Subcutaneous abdominal adipose tissue (tissue), 5 donors: ENCODE measurements at regions not wholly inside any gene's neighbourhood (a gene's known extent, or its start where the extent isn't known, plus 50 kb on each side); places are given as distances from the start of the nearest gene placed in this dataset.

Source experiments
- H3K27ac ChIP-seq: one replicate; pipeline ENCODE4 v1.7.0; 2013; ENCODE audit warnings: low read depth, mild to moderate bottlenecking, inconsistent platforms, low read length, moderate library complexity
- H3K27me3 ChIP-seq, 5 donors: one replicate each; pipeline ENCODE4 v1.7.0; 2013; ENCODE audit warnings: low read length in 5 of 5, inconsistent platforms in 1 of 5; ENCODE audit not compliant: control insufficient read depth in 5 of 5, insufficient read depth in 4 of 5
- H3K36me3 ChIP-seq, 5 donors: one replicate each; pipeline ENCODE4 v1.7.0; 2013; ENCODE audit warnings: low read length in 5 of 5; ENCODE audit not compliant: control insufficient read depth in 5 of 5, insufficient read depth in 5 of 5
- H3K4me1 ChIP-seq, 5 donors: one replicate each; pipeline ENCODE4 v1.7.0; 2013; ENCODE audit warnings: low read length in 5 of 5, mild to moderate bottlenecking in 3 of 5, moderate library complexity in 1 of 5; ENCODE audit not compliant: control insufficient read depth in 5 of 5, insufficient read depth in 5 of 5
- H3K4me3 ChIP-seq, 5 donors: one replicate each; pipeline ENCODE4 v1.7.0; 2013; ENCODE audit warnings: low read length in 5 of 5, low read depth in 1 of 5
- H3K9ac ChIP-seq, 5 donors: one replicate each; pipeline ENCODE4 v1.7.0; 2013; ENCODE audit warnings: low read length in 5 of 5, mild to moderate bottlenecking in 4 of 5, moderate library complexity in 3 of 5
- H3K9me3 ChIP-seq, 5 donors: one replicate each; pipeline ENCODE4 v1.7.0; 2013; ENCODE audit warnings: low read length in 5 of 5; ENCODE audit not compliant: control insufficient read depth in 5 of 5
- donor health status: healthy.
- donor health status: healthy.
- donor health status: healthy.
- donor health status: healthy.
- donor health status: healthy.

GRCh38 chr5:93300945-93301344, 280.1 kb downstream of the NR2F1-AS1 start:
- Histone ChIP-seq H3K4me3 (no peak overlapping the region), H3K27me3 (no peaks in the 10 kb centered on the region), H3K27ac (no peak overlapping the region), H3K4me1 (peaks cover 0 to 7% (median 0%) of the 10 kb centered on the region in 5 donors), H3K9me3 (no peaks in the 10 kb centered on the region), H3K36me3 (no peaks in the 10 kb centered on the region), H3K9ac (no peak overlapping the region)

GRCh38 chr5:93300309-93300923, 280.6 kb downstream of the NR2F1-AS1 start:
- H3K9ac ChIP-seq, result no peak overlapping the region
- no peaks in the 10 kb centered on the region for H3K9me3 ChIP-seq
- no peaks in the 10 kb centered on the region for H3K27me3 ChIP-seq
- no peak overlapping the region for H3K27ac ChIP-seq
- peaks cover 0 to 4% (median 0%) of the 10 kb centered on the region in 5 donors for H3K4me1 ChIP-seq
- no peak overlapping the region for H3K4me3 ChIP-seq
- H3K36me3 ChIP-seq, result no peaks in the 10 kb centered on the region

GRCh38 chr5:93299681-93300308, 281.2 kb downstream of the NR2F1-AS1 start:
- H3K9me3 ChIP-seq, result no peaks in the 10 kb centered on the region
- H3K4me1 ChIP-seq, result peaks cover 0 to 4% (median 0%) of the 10 kb centered on the region in 5 donors
- H3K4me3 ChIP-seq, result no peak overlapping the region
- H3K27ac ChIP-seq, result no peak overlapping the region
- no peaks in the 10 kb centered on the region for H3K27me3 ChIP-seq
- H3K36me3 ChIP-seq, result no peaks in the 10 kb centered on the region
- no peak overlapping the region for H3K9ac ChIP-seq

- Histone ChIP-seq H3K27me3 (no peaks in the 10 kb centered on the region), H3K27ac (no peak overlapping the region), H3K36me3 (no peaks in the 10 kb centered on the region), H3K9ac (no peak overlapping the region), H3K4me3 (no peak overlapping the region), H3K9me3 (no peaks in the 10 kb centered on the region), H3K4me1 (no peaks in the 10 kb centered on the region)
These were observed 283.9 kb downstream of the NR2F1-AS1 start for GRCh38 chr5:93297116-93297515.

GRCh38 chr5:93296338-93296737, 284.7 kb downstream of the NR2F1-AS1 start:
- Histone ChIP-seq H3K9ac (no peak overlapping the region), H3K27ac (no peak overlapping the region), H3K27me3 (no peaks in the 10 kb centered on the region), H3K36me3 (no peaks in the 10 kb centered on the region), H3K9me3 (no peaks in the 10 kb centered on the region), H3K4me1 (no peaks in the 10 kb centered on the region), H3K4me3 (no peak overlapping the region)

GRCh38 chr5:93294996-93295395, 286.0 kb downstream of the NR2F1-AS1 start:
- no peaks in the 10 kb centered on the region for H3K9me3 ChIP-seq
- no peak overlapping the region for H3K9ac ChIP-seq
- H3K27ac ChIP-seq, result no peak overlapping the region

GRCh38 chr5:93294199-93294598, 286.8 kb downstream of the NR2F1-AS1 start:
- H3K4me1 ChIP-seq, result no peaks in the 10 kb centered on the region
- no peaks in the 10 kb centered on the region for H3K9me3 ChIP-seq
- H3K27ac ChIP-seq, result no peak overlapping the region
- H3K9ac ChIP-seq, result no peak overlapping the region
- no peaks in the 10 kb centered on the region for H3K27me3 ChIP-seq
- no peaks in the 10 kb centered on the region for H3K36me3 ChIP-seq
- H3K4me3 ChIP-seq, result no peak overlapping the region

More at GRCh38 chr5:93294996-93295395, 286.0 kb downstream of the NR2F1-AS1 start:
- H3K4me1 ChIP-seq, result no peaks in the 10 kb centered on the region
- no peaks in the 10 kb centered on the region for H3K36me3 ChIP-seq
- H3K27me3 ChIP-seq, result no peaks in the 10 kb centered on the region
- H3K4me3 ChIP-seq, result no peak overlapping the region

GRCh38 chr5:93289942-93290341, 291.1 kb downstream of the NR2F1-AS1 start:
- Histone ChIP-seq H3K9ac (no peak overlapping the region), H3K4me3 (no peak overlapping the region), H3K27me3 (no peaks in the 10 kb centered on the region), H3K27ac (no peak overlapping the region), H3K9me3 (peaks cover 0 to 11% (median 6%) of the 10 kb centered on the region in 5 donors), H3K36me3 (no peaks in the 10 kb centered on the region), H3K4me1 (no peaks in the 10 kb centered on the region)

GRCh38 chr5:93285461-93285860, 295.6 kb downstream of the NR2F1-AS1 start:
- H3K9me3 ChIP-seq, result peaks cover 0 to 11% (median 6%) of the 10 kb centered on the region in 5 donors
- H3K27me3 ChIP-seq, result no peaks in the 10 kb centered on the region
- H3K27ac ChIP-seq, result no peak overlapping the region
- H3K4me3 ChIP-seq, result no peak overlapping the region
- H3K4me1 ChIP-seq, result peaks cover 0 to 9% (median 4%) of the 10 kb centered on the region in 5 donors
- H3K36me3 ChIP-seq, result no peaks in the 10 kb centered on the region
- H3K9ac ChIP-seq, result no peak overlapping the region

- H3K27ac ChIP-seq, result no peak overlapping the region
- no peak overlapping the region for H3K9ac ChIP-seq
- no peak overlapping the region for H3K4me3 ChIP-seq
- H3K27me3 ChIP-seq, result no peaks in the 10 kb centered on the region
- H3K36me3 ChIP-seq, result no peaks in the 10 kb centered on the region
- H3K9me3 ChIP-seq, result peaks cover 0 to 10% (median 6%) of the 10 kb centered on the region in 5 donors
- H3K4me1 ChIP-seq, result peaks cover 0 to 24% (median 14%) of the 10 kb centered on the region in 5 donors
These were observed 298.8 kb downstream of the NR2F1-AS1 start for GRCh38 chr5:93281980-93282772.
